HepG2 (cell line): ENCODE measurements at regions not wholly inside any gene's neighbourhood (a gene's known extent, or its start where the extent isn't known, plus 50 kb on each side); places are given as distances from the start of the nearest gene placed in this dataset.

ENCODE experiments used
- JUND ChIP-seq: sonication (generic); formaldehyde crosslinking; IDR thresholded peaks from 2 replicates; pipeline ENCODE4 v1.8.0; 2022; ENCODE audit warnings: mild to moderate bottlenecking, missing genetic modification reagents
- NCOA1 ChIP-seq: sonication (generic); formaldehyde crosslinking; IDR thresholded peaks from 2 replicates; pipeline ENCODE4 v1.9.0; 2021; ENCODE audit warnings: missing genetic modification reagents
- NFAT5 ChIP-seq: sonication (generic); formaldehyde crosslinking; IDR thresholded peaks from 2 replicates; pipeline ENCODE4 v1.4.0; 2020; ENCODE audit warnings: missing genetic modification reagents
- RXRB ChIP-seq: IDR thresholded peaks from 2 replicates; pipeline ENCODE4 v1.6.1; 2016; ENCODE audit warnings: borderline replicate concordance, missing genetic modification reagents, missing compliant biosample characterization
- ZNF121 ChIP-seq: sonication (generic); formaldehyde crosslinking; IDR thresholded peaks from 2 replicates; pipeline ENCODE4 v1.5.0; 2020; ENCODE audit warnings: mild to moderate bottlenecking, missing genetic modification reagents
- ZNF230 ChIP-seq: sonication (generic); formaldehyde crosslinking; IDR thresholded peaks from 2 replicates; pipeline ENCODE4 v1.4.0; 2020; ENCODE audit warnings: mild to moderate bottlenecking, missing genetic modification reagents
- ZNF318 ChIP-seq: sonication (generic); formaldehyde crosslinking; IDR thresholded peaks from 2 replicates; pipeline ENCODE4 v1.4.0; 2020; ENCODE audit warnings: mild to moderate bottlenecking, missing genetic modification reagents
- ZNF580 ChIP-seq: IDR thresholded peaks from 2 replicates; pipeline ENCODE4 v1.6.1; 2016; ENCODE audit warnings: low read depth, borderline replicate concordance
- ZNF687 ChIP-seq: sonication (generic); formaldehyde crosslinking; IDR thresholded peaks from 2 replicates; pipeline ENCODE4 v1.5.1; 2020; ENCODE audit warnings: mild to moderate bottlenecking, missing genetic modification reagents, moderate library complexity

- no peak for TF ChIP-seq ZNF318 (CRISPR knock-in tag)
- TF ChIP-seq RXRB (CRISPR knock-in tag) = no peak
- TF ChIP-seq ZNF121 (CRISPR knock-in tag) = no peak
- no peak for TF ChIP-seq ZNF580 (CRISPR knock-in tag)
- TF ChIP-seq ZNF687 (CRISPR knock-in tag) = no peak
- TF ChIP-seq NFAT5 (CRISPR knock-in tag) = no peak
- no peak for TF ChIP-seq JUND (CRISPR knock-in tag)
- TF ChIP-seq ZNF230 = no peak
- TF ChIP-seq NCOA1 = no peak
These were observed 226.2 kb upstream of the TP63 start (continued) for GRCh38 chr3:189404797-189405484.
